Stomach smooth muscle (tissue), 2 donors: ENCODE measurements at regions not wholly inside any gene's neighbourhood (a gene's known extent, or its start where the extent isn't known, plus 50 kb on each side); places are given as distances from the start of the nearest gene placed in this dataset.

Source experiments
- H3K27ac ChIP-seq: one replicate; pipeline ENCODE4 v1.7.0; 2013; ENCODE audit warnings: mild to moderate bottlenecking, low read length, inconsistent platforms
- H3K27me3 ChIP-seq, 2 donors: one replicate each; pipeline ENCODE4 v1.7.0; 2013; ENCODE audit warnings: low read length in 2 of 2; ENCODE audit not compliant: insufficient read depth in 2 of 2, control insufficient read depth in 1 of 2
- H3K36me3 ChIP-seq, 2 donors: one replicate each; pipeline ENCODE4 v1.7.0; 2013; ENCODE audit warnings: low read length in 2 of 2; ENCODE audit not compliant: control insufficient read depth in 2 of 2, insufficient read depth in 2 of 2
- H3K4me1 ChIP-seq: one replicate; pipeline ENCODE4 v1.7.0; 2013; ENCODE audit warnings: low read length; ENCODE audit not compliant: control insufficient read depth, insufficient read depth
- H3K4me3 ChIP-seq, 2 donors: one replicate each; pipeline ENCODE4 v1.7.0; 2013; ENCODE audit warnings: low read length in 2 of 2
- H3K9ac ChIP-seq, 2 donors: one replicate each; pipeline ENCODE4 v1.7.0; 2013; ENCODE audit warnings: low read length in 2 of 2, mild to moderate bottlenecking in 1 of 2
- H3K9me3 ChIP-seq, 2 donors: one replicate each; pipeline ENCODE4 v1.7.0; 2013; ENCODE audit warnings: low read length in 2 of 2; ENCODE audit not compliant: control insufficient read depth in 2 of 2
- donor health status: healthy.
- donor health status: Pancreatic carcinoma.

DNA sequence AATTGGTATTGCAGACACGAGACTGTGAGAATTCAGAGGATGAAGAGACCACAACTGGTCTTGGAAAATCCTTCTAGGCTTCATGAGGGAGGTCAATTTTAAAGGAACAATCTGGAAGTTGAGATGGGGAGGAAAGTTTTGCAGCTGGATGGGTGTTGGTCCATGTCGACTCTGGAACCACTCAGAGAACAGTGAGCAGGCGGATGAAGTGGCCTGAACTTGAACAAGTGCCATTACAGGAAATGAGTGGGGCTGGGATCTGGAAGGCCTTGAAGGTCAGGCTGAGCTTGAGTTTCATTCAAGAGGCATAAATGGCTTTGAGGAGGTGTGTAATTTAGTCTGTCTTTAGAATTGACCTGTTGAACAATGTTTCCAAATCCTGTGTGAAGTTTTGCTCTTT lies 140.9 kb downstream of the GALC start:
- Histone ChIP-seq H3K9me3 (no peaks in the 10 kb centered on the region), H3K27ac (no peak overlapping the region), H3K9ac (no peak overlapping the region), H3K4me1 (no peaks in the 10 kb centered on the region), H3K4me3 (no peak overlapping the region), H3K27me3 (no peaks in the 10 kb centered on the region), H3K36me3 (no peaks in the 10 kb centered on the region)

GRCh38 chr14:87851190-87851589 lies 141.8 kb downstream of the GALC start:
- H3K9me3 ChIP-seq: no peaks in the 10 kb centered on the region
- no peaks in the 10 kb centered on the region for H3K36me3 ChIP-seq
- no peak overlapping the region for H3K27ac ChIP-seq
- no peaks in the 10 kb centered on the region for H3K27me3 ChIP-seq
- no peak overlapping the region for H3K9ac ChIP-seq
- H3K4me3 ChIP-seq: no peak overlapping the region
- no peaks in the 10 kb centered on the region for H3K4me1 ChIP-seq

DNA sequence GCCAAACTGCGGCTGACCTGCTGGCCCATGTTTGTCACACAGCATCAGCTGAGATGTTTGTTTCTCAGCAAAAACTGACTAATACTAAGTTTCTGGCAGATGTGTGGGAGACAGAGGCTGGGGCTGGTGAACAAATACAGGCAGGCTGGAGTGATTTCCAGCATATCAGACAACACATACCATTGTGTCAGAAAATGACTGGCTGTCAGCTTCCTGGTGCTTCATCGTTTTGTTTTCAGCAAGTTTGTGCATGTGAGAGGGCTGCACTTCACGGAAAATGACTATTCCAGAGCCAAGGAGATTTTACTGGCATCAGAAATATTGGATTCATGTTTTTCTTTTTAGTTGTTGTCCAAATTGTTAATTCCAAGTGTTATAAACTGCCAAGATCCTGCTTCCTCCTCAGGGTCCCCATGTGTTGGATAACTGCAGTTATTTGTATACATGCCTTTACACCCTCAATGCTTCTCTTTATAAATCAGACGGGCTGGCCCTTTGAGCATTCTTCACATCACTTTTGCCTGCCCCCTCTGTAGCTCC lies 145.7 kb downstream of the GALC start:
- no peaks in the 10 kb centered on the region for H3K36me3 ChIP-seq
- H3K4me3 ChIP-seq: no peak overlapping the region
- no peaks in the 10 kb centered on the region for H3K27me3 ChIP-seq
- H3K9ac ChIP-seq: no peak overlapping the region
- H3K9me3 ChIP-seq: no peaks in the 10 kb centered on the region
- H3K27ac ChIP-seq: no peak overlapping the region
- H3K4me1 ChIP-seq: no peaks in the 10 kb centered on the region

DNA sequence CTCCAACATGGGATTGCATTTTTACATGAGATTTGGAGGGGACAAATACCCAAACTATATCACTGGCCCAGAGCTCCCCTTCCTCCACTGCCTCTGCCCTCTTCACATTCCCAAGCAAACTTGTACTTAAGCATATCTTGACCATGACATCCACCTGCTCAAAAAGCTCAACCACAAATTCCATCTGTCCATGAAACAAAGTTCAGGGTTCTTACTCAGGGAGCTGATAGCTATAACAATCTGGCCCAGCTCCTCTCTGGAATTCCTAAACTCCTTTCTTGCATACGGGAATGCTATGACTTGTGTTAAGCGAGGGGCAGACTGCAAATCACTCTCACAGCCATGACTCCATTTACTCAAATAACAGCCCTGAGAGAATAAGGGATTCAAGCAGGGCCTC lies 152.1 kb downstream of the GALC start:
- H3K9me3 ChIP-seq: no peaks in the 10 kb centered on the region
- no peaks in the 10 kb centered on the region for H3K27me3 ChIP-seq
- H3K27ac ChIP-seq: no peak overlapping the region
- no peaks in the 10 kb centered on the region for H3K36me3 ChIP-seq
- no peak overlapping the region for H3K4me3 ChIP-seq
- H3K9ac ChIP-seq: no peak overlapping the region
- H3K4me1 ChIP-seq: no peaks in the 10 kb centered on the region

DNA sequence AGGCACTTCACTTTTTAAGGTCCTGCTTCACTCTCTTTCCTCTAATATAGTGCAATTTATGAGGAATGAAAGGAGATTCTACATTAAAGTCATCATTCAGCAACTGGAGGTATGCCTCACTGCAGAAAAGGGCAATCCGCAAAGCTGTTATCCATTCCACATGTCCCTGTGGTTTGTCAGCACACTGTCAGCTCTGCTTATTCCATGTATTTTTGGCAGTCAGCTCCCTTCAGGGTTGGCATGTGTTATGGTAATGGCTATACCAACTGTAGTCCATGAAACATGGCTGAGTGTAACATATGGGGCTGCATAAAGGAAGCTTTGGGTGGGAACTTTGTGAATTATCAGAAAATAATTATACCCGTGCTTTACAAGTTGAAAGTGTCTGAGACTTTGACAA lies 154.1 kb downstream of the GALC start:
- Histone ChIP-seq H3K9me3 (no peaks in the 10 kb centered on the region), H3K9ac (no peak overlapping the region), H3K36me3 (no peaks in the 10 kb centered on the region), H3K27me3 (no peaks in the 10 kb centered on the region), H3K4me1 (no peaks in the 10 kb centered on the region), H3K27ac (no peak overlapping the region), H3K4me3 (no peak overlapping the region)

- no peak overlapping the region for H3K9ac ChIP-seq
- H3K27me3 ChIP-seq: no peaks in the 10 kb centered on the region
- H3K27ac ChIP-seq: no peak overlapping the region
- no peak overlapping the region for H3K4me3 ChIP-seq
- no peaks in the 10 kb centered on the region for H3K4me1 ChIP-seq
- H3K36me3 ChIP-seq: no peaks in the 10 kb centered on the region
- no peaks in the 10 kb centered on the region for H3K9me3 ChIP-seq
Observed at GRCh38 chr14:87837296-87837695, 155.7 kb downstream of the GALC start.

- Histone ChIP-seq H3K36me3 (no peaks in the 10 kb centered on the region), H3K27ac (no peak overlapping the region), H3K27me3 (no peaks in the 10 kb centered on the region)
Observed at GRCh38 chr14:87834594-87834993, 158.4 kb downstream of the GALC start.

GRCh38 chr14:87833026-87833425 lies 160.0 kb downstream of the GALC start:
- H3K4me3 ChIP-seq: no peak overlapping the region
- H3K27ac ChIP-seq: no peak overlapping the region
- no peaks in the 10 kb centered on the region for H3K36me3 ChIP-seq
- H3K9me3 ChIP-seq: no peaks in the 10 kb centered on the region
- H3K9ac ChIP-seq: no peak overlapping the region
- H3K27me3 ChIP-seq: no peaks in the 10 kb centered on the region
- H3K4me1 ChIP-seq: no peaks in the 10 kb centered on the region

More at GRCh38 chr14:87834594-87834993, 158.4 kb downstream of the GALC start:
- Histone ChIP-seq H3K9me3 (no peaks in the 10 kb centered on the region), H3K4me1 (no peaks in the 10 kb centered on the region), H3K9ac (no peak overlapping the region), H3K4me3 (no peak overlapping the region)

DNA sequence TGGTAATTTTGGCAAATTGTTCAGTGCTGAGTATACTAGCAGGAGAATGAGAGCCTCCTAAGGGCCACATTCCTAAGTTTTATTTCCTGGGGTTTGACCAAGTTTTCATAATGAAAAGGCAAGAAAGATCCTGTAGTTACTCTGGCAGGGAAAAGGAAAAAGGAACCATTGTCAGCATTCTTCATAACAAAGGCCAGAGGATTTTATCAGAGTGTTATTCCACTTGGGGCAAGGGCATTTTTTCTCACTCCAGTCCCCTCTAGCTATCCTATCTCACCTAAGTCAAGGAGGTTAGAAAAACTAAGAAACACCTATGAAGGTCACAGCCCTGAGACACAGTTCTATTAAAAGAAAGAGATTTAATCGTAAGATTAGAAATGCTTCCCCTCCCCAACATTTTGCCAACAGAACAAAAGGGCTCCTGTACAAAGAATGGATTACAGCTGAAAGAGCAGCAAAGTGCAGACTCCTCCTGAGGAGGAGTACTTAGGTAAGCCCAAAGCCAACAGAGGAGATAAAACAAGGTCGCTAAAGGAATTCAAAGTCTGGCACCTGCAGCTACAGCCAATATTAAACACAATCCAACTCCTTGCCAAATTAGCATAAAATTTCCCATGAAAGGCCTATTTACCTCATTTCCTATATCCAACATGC lies 162.4 kb downstream of the GALC start:
- Histone ChIP-seq H3K27me3 (no peaks in the 10 kb centered on the region), H3K27ac (no peak overlapping the region), H3K4me1 (no peaks in the 10 kb centered on the region), H3K9me3 (no peaks in the 10 kb centered on the region), H3K36me3 (no peaks in the 10 kb centered on the region), H3K9ac (no peak overlapping the region), H3K4me3 (no peak overlapping the region)

- no peak overlapping the region for H3K27ac ChIP-seq
- H3K27me3 ChIP-seq: no peaks in the 10 kb centered on the region
- no peaks in the 10 kb centered on the region for H3K4me1 ChIP-seq
- no peaks in the 10 kb centered on the region for H3K36me3 ChIP-seq
- no peak overlapping the region for H3K4me3 ChIP-seq
- H3K9me3 ChIP-seq: no peaks in the 10 kb centered on the region
- H3K9ac ChIP-seq: no peak overlapping the region
Observed at GRCh38 chr14:87829543-87829942, 163.4 kb downstream of the GALC start.

DNA sequence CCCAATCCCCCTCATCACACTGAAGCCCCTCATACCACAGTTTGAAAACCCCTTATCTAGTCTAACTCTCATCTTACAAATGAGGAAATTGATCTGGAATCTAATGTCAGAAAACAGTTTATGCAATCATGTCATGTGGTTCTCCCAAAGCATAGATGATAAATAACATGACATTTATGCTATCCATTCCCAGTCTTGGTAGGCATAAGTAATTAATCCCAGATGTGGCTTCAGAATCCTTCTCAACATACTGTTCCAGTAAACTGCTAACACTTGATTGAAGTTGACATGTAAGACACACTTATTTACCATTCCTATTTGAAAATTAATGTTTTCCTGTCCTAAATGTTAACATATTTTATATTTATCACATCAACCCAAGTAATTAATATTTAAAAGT lies 168.7 kb downstream of the GALC start:
- Histone ChIP-seq H3K27ac (no peak overlapping the region), H3K9ac (no peak overlapping the region), H3K27me3 (no peaks in the 10 kb centered on the region), H3K4me3 (no peak overlapping the region), H3K9me3 (no peaks in the 10 kb centered on the region), H3K36me3 (no peaks in the 10 kb centered on the region), H3K4me1 (no peaks in the 10 kb centered on the region)
